A549 (cell line): ENCODE measurements at regions not wholly inside any gene's neighbourhood (a gene's known extent, or its start where the extent isn't known, plus 50 kb on each side); places are given as distances from the start of the nearest gene placed in this dataset.

Experiments used
- ATAC-seq, 2 experiments: fragments of 200-7000 bp in 1 of 2; fragments of >200 bp in 1 of 2; cut with Nextera tagmentation in 1 of 2; cut with Tn5 transposase in 1 of 2; 3 replicates each; pipeline versions ENCODE4 v1.8.0 to v1.9.1; 2018 to 2020; ENCODE audit warnings: mild to moderate bottlenecking in 1 of 2, moderate library complexity in 1 of 2
- CTCF ChIA-PET: fragments of 300-600 bp; sonication (Branson Sonifier 250); formaldehyde crosslinking; extraction: SDS; loops from one replicate; lab custom pipeline; 2021; ENCODE audit warnings: antibody characterized with exemption, inconsistent platforms; lab: Yijun Ruan, JAX
- POLR2A ChIA-PET: fragments of 350-600 bp; formaldehyde crosslinking; extraction: SDS; loops from one replicate; lab custom pipeline; 2021; ENCODE audit warnings: antibody characterized with exemption, inconsistent platforms; lab: Yijun Ruan, JAX
- DNase-seq, 2 experiments: peaks; one replicate each; pipeline versions ENCODE4 v3.0.0 to v3.0.0-alpha.2; 2011 to 2016; ENCODE audit warnings: low read depth in 1 of 2, low spot score in 1 of 2
- FAIRE-seq: peaks from 2 replicates; lab custom pipeline; 2011; peaks lifted over from hg19 to GRCh38; lab: Jason Lieb, UNC
- H3K27ac ChIP-seq, 2 experiments: fragments of >200 bp; sonication (Bioruptor Twin); formaldehyde crosslinking; 3 replicates each; pipeline ENCODE4 v1.5.1; 2016 to 2017
- H3K4me1 ChIP-seq: fragments of >200 bp; sonication (Bioruptor Twin); formaldehyde crosslinking; 3 replicates; pipeline ENCODE4 v1.6.1; 2016
- H3K4me2 ChIP-seq: fragments of >200 bp; sonication (Bioruptor Twin); formaldehyde crosslinking; 3 replicates; pipeline ENCODE4 v1.6.1; 2016
- H3K4me3 ChIP-seq: fragments of >200 bp; sonication (Bioruptor Twin); formaldehyde crosslinking; 3 replicates; pipeline ENCODE4 v1.5.1; 2016
- H3K9me3 ChIP-seq: fragments of >200 bp; sonication (Bioruptor Twin); formaldehyde crosslinking; 3 replicates; pipeline ENCODE4 v1.6.1; 2016
- BCL3 ChIP-seq: fragments of >200 bp; sonication (Bioruptor Twin); formaldehyde crosslinking; IDR thresholded peaks from 3 replicates; pipeline ENCODE4 v1.6.1; 2016
- BHLHE40 ChIP-seq: IDR thresholded peaks from 2 replicates; pipeline ENCODE4 v1.6.1; 2012; ENCODE audit warnings: low read depth, low read length, inconsistent platforms
- CBX8 ChIP-seq: fragments of 200-600 bp; sonication (generic); IDR thresholded peaks from 2 replicates; pipeline ENCODE4 v1.6.1; 2016
- CHD2 ChIP-seq: fragments of 150-350 bp; IDR thresholded peaks from 2 replicates; pipeline ENCODE4 v1.6.1; 2014; ENCODE audit warnings: low read length; ENCODE audit not compliant: partially characterized antibody
- E2F6 ChIP-seq: IDR thresholded peaks from 2 replicates; pipeline ENCODE4 v1.6.1; 2012; ENCODE audit warnings: low read depth, borderline replicate concordance
- EHF ChIP-seq: fragments of 250-450 bp; sonication (Bioruptor Pico); IDR thresholded peaks from 2 replicates; pipeline ENCODE4 v1.5.0; 2020; ENCODE audit warnings: mild to moderate bottlenecking
- ELK1 ChIP-seq: fragments of 150-350 bp; IDR thresholded peaks from 2 replicates; pipeline ENCODE4 v1.6.1; 2014; ENCODE audit warnings: low read depth, mild to moderate bottlenecking, low read length
- FOSL2 ChIP-seq, 2 experiments: fragments of 450-650 bp in 1 of 2; fragments of >200 bp in 1 of 2; sonication (Bioruptor Twin) in 1 of 2; formaldehyde crosslinking; IDR thresholded peaks; 2 replicates each; pipeline versions ENCODE4 v1.5.0 to v1.6.1; 2016 to 2020; ENCODE audit warnings: mild to moderate bottlenecking in 1 of 2, moderate library complexity in 1 of 2
- FOXS1 ChIP-seq: fragments of 250-450 bp; sonication (Bioruptor Pico); IDR thresholded peaks from 2 replicates; pipeline ENCODE4 v1.5.0; 2020; ENCODE audit warnings: mild to moderate bottlenecking, moderate library complexity
- HDAC2 ChIP-seq: fragments of 200-600 bp; sonication (generic); IDR thresholded peaks from 2 replicates; pipeline ENCODE4 v1.6.1; 2016
- HES2 ChIP-seq: fragments of >200 bp; sonication (Bioruptor Twin); formaldehyde crosslinking; IDR thresholded peaks from 2 replicates; pipeline ENCODE4 v1.6.1; 2016
- HEYL ChIP-seq: fragments of 250-450 bp; sonication (Bioruptor Pico); IDR thresholded peaks from 2 replicates; pipeline ENCODE4 v1.8.0; 2021; ENCODE audit warnings: mild to moderate bottlenecking, moderate library complexity
- HMGXB4 ChIP-seq: fragments of 250-450 bp; sonication (Bioruptor Pico); IDR thresholded peaks from 2 replicates; pipeline ENCODE4 v1.5.0; 2021; ENCODE audit warnings: mild to moderate bottlenecking, moderate library complexity, borderline replicate concordance
- HOXA7 ChIP-seq: fragments of 250-450 bp; sonication (Bioruptor Pico); IDR thresholded peaks from 2 replicates; pipeline ENCODE4 v1.5.0; 2020; ENCODE audit warnings: mild to moderate bottlenecking, moderate library complexity
- HOXB5 ChIP-seq: fragments of 250-450 bp; sonication (Bioruptor Pico); IDR thresholded peaks from 2 replicates; pipeline ENCODE4 v1.5.0; 2020; ENCODE audit warnings: mild to moderate bottlenecking, moderate library complexity
- KDM1A ChIP-seq: fragments of 200-600 bp; sonication (generic); IDR thresholded peaks from 2 replicates; pipeline ENCODE4 v1.6.1; 2016; ENCODE audit warnings: low read depth, mild to moderate bottlenecking
- MAFK ChIP-seq: fragments of 450-650 bp; IDR thresholded peaks from 2 replicates; pipeline ENCODE4 v1.6.1; 2014; ENCODE audit not compliant: partially characterized antibody
- NFE2L2 ChIP-seq: fragments of 150-350 bp; conservative IDR thresholded peaks from 2 replicates; pipeline ENCODE4 v1.6.1; 2014; ENCODE audit warnings: low read length
- NPAS2 ChIP-seq: fragments of 250-450 bp; sonication (Bioruptor Pico); IDR thresholded peaks from 2 replicates; pipeline ENCODE4 v1.8.0; 2022; ENCODE audit warnings: mild to moderate bottlenecking, moderate library complexity, borderline replicate concordance
- PHF8 ChIP-seq: fragments of 200-600 bp; sonication (generic); IDR thresholded peaks from 2 replicates; pipeline ENCODE4 v1.6.1; 2016; ENCODE audit warnings: low read depth, mild to moderate bottlenecking, antibody characterized with exemption, moderate library complexity, borderline replicate concordance
- POLR2AphosphoS2 ChIP-seq: conservative IDR thresholded peaks from 2 replicates; pipeline ENCODE4 v1.6.1; 2012; ENCODE audit warnings: low read length, improper control_type of control experiment, inconsistent platforms
- RCOR1 ChIP-seq: fragments of 150-350 bp; IDR thresholded peaks from 2 replicates; pipeline ENCODE4 v1.6.1; 2014; ENCODE audit warnings: antibody characterized with exemption, low read length, low read depth
- REST ChIP-seq: fragments of 200-600 bp; sonication (generic); IDR thresholded peaks from 2 replicates; pipeline ENCODE4 v1.6.1; 2016; ENCODE audit warnings: antibody characterized with exemption, mild to moderate bottlenecking, moderate library complexity
- TP53 ChIP-seq: fragments of 250-450 bp; sonication (Bioruptor Pico); IDR thresholded peaks from 2 replicates; pipeline ENCODE4 v1.5.0; 2021; ENCODE audit warnings: mild to moderate bottlenecking, moderate library complexity
- USF2 ChIP-seq: fragments of 450-650 bp; IDR thresholded peaks from 2 replicates; pipeline ENCODE4 v1.6.1; 2014; ENCODE audit warnings: antibody characterized with exemption
- ZC3H11A ChIP-seq: fragments of 450-650 bp; IDR thresholded peaks from 2 replicates; pipeline ENCODE4 v1.6.1; 2014; ENCODE audit warnings: antibody characterized with exemption, mild to moderate bottlenecking
- ZFP36 ChIP-seq: fragments of 450-650 bp; IDR thresholded peaks from 2 replicates; pipeline ENCODE4 v1.6.1; 2014; ENCODE audit warnings: borderline replicate concordance; ENCODE audit not compliant: partially characterized antibody
- ZNF302 ChIP-seq: fragments of 250-450 bp; sonication (Bioruptor Pico); IDR thresholded peaks from 2 replicates; pipeline ENCODE4 v1.9.0; 2021; ENCODE audit warnings: inconsistent platforms, mild to moderate bottlenecking, moderate library complexity
- WGBS: methylation state at CpG from one replicate; pipeline ENCODE4 v1.1.6; 2017; ENCODE audit errors: missing lambda C conversion rate; 5-methylcytosine and 5-hydroxymethylcytosine counted together

- Histone ChIP-seq H3K27ac (no peak overlapping the region), H3K4me2 (no peak overlapping the region), H3K4me3 (no peak overlapping the region), H3K4me1 (peaks cover 14% of the 10 kb centered on the region), H3K9me3 (no peaks in the 10 kb centered on the region)
- FAIRE-seq = no peak
- ChIA-PET POLR2A (no interaction called here), CTCF (interaction anchor here (0.8 kb wide), 1 partner anchor 8 kb away, joined by 3 read pairs; no protein-coding TSS in a partner anchor)
- TF ChIP-seq EHF (no peak), KDM1A (no peak), MAFK (no peak), FOSL2 (IDR thresholded peaks at IDR 0.05) (no peak), FOSL2 (CRISPR knock-in tag; IDR thresholded peaks at IDR 0.05) (no peak), PHF8 (no peak), HOXB5 (CRISPR knock-in tag) (no peak), USF2 (no peak), ELK1 (no peak), FOXS1 (CRISPR knock-in tag) (no peak), REST (no peak), TP53 (no peak), ZNF302 (CRISPR knock-in tag) (no peak)
- no peak for DNase-seq
- WGBS = 79% methylated on average over 2 of the region's 2 CpGs
- ATAC-seq = no peak
These were observed 155.1 kb downstream of the BTG1 start for GRCh38 chr12:91990525-91990924.

- Histone ChIP-seq H3K4me3 (no peak overlapping the region), H3K4me2 (no peak overlapping the region), H3K9me3 (no peaks in the 10 kb centered on the region), H3K4me1 (peaks cover 23% of the 10 kb centered on the region), H3K27ac (no peak overlapping the region)
- TF ChIP-seq HEYL (CRISPR knock-in tag) (no peak), BHLHE40 (no peak), HMGXB4 (CRISPR knock-in tag) (no peak), HOXA7 (no peak), ZNF302 (CRISPR knock-in tag) (no peak), CBX8 (no peak), HDAC2 (no peak), RCOR1 (no peak), ZC3H11A (no peak), E2F6 (no peak), FOXS1 (CRISPR knock-in tag) (no peak), NPAS2 (no peak), POLR2AphosphoS2 (no peak), CHD2 (no peak), BCL3 (no peak), ZFP36 (no peak), HES2 (no peak), NFE2L2 (no peak), KDM1A (no peak)
- DNase-seq (no peak), FAIRE-seq (no peak), ATAC-seq (no peak)
- 46% methylated on average over 1 of the region's 1 CpG for WGBS
- ChIA-PET CTCF (no interaction called here), POLR2A (no interaction called here)
These were observed 156.5 kb downstream of the BTG1 start for GRCh38 chr12:91989143-91989542.
